Keratinocyte (primary cell): ENCODE measurements at regions not wholly inside any gene's neighbourhood (a gene's known extent, or its start where the extent isn't known, plus 50 kb on each side); places are given as distances from the start of the nearest gene placed in this dataset.

Source experiments
- DNase-seq: peaks from one replicate; pipeline ENCODE4 v3.0.0-alpha.2; 2011; ENCODE audit warnings: low read depth, missing footprints, low spot score
- FAIRE-seq: peaks from 2 replicates; lab custom pipeline; 2011; peaks lifted over from hg19 to GRCh38; lab: Jason Lieb, UNC
- H2AFZ ChIP-seq: 2 replicates; pipeline ENCODE4 v1.6.0; 2012; ENCODE audit warnings: low read length, control low read depth, inconsistent platforms; ENCODE audit not compliant: control insufficient read depth
- H3K27ac ChIP-seq: 2 replicates; pipeline ENCODE4 v1.5.1; 2011; ENCODE audit warnings: low read length; ENCODE audit not compliant: control insufficient read depth, insufficient read depth
- H3K27me3 ChIP-seq: 3 replicates; pipeline ENCODE4 v1.6.0; 2011; ENCODE audit warnings: low read length; ENCODE audit not compliant: control insufficient read depth, insufficient read depth; ENCODE audit errors: extremely low read depth
- H3K36me3 ChIP-seq, 2 experiments: 2 replicates in 1 of 2; 3 replicates in 1 of 2; pipeline ENCODE4 v1.5.1; 2011; ENCODE audit warnings: low read length in 2 of 2, mild to moderate bottlenecking in 1 of 2; ENCODE audit not compliant: control insufficient read depth in 2 of 2, insufficient read depth in 2 of 2; ENCODE audit errors: extremely low read depth in 1 of 2
- H3K4me1 ChIP-seq: 3 replicates; pipeline ENCODE4 v1.5.1; 2011; ENCODE audit warnings: low read length; ENCODE audit not compliant: control insufficient read depth, insufficient read depth; ENCODE audit errors: extremely low read depth
- H3K4me2 ChIP-seq: 3 replicates; pipeline ENCODE4 v1.6.0; 2011; ENCODE audit warnings: low read depth, low read length; ENCODE audit not compliant: control insufficient read depth, insufficient read depth; ENCODE audit errors: extremely low read depth
- H3K4me3 ChIP-seq, 3 experiments: fragments of 200-600 bp in 1 of 3; sonication (generic) in 1 of 3; 2 replicates in 2 of 3; 3 replicates in 1 of 3; pipeline ENCODE4 v1.5.1; 2011 to 2016; ENCODE audit warnings: low read length in 3 of 3, mild to moderate bottlenecking in 3 of 3, control low read depth in 2 of 3, inconsistent platforms in 1 of 3, low read depth in 1 of 3, mixed read lengths in 1 of 3, mixed run types in 1 of 3, moderate library complexity in 1 of 3; ENCODE audit not compliant: control insufficient read depth in 2 of 3, insufficient read depth in 2 of 3; ENCODE audit errors: extremely low read depth in 1 of 3
- H3K79me2 ChIP-seq: 2 replicates; pipeline ENCODE4 v1.6.0; 2012; ENCODE audit warnings: low read length; ENCODE audit not compliant: control insufficient read depth, insufficient read depth
- H3K9ac ChIP-seq: 3 replicates; pipeline ENCODE4 v1.6.0; 2011; ENCODE audit warnings: low read length; ENCODE audit not compliant: control insufficient read depth, insufficient read depth; ENCODE audit errors: extremely low read depth
- H3K9me1 ChIP-seq: 3 replicates; pipeline ENCODE4 v1.6.0; 2011; ENCODE audit warnings: low read length; ENCODE audit not compliant: control insufficient read depth, insufficient read depth; ENCODE audit errors: extremely low read depth
- H3K9me3 ChIP-seq: 2 replicates; pipeline ENCODE4 v1.5.1; 2012; ENCODE audit warnings: low read depth, low read length; ENCODE audit not compliant: control insufficient read depth
- H4K20me1 ChIP-seq: 3 replicates; pipeline ENCODE4 v1.6.0; 2011; ENCODE audit warnings: low read length; ENCODE audit not compliant: control insufficient read depth, insufficient read depth; ENCODE audit errors: extremely low read depth
- CTCF ChIP-seq, 3 experiments: IDR thresholded peaks in 1 of 3; conservative IDR thresholded peaks in 1 of 3; optimal IDR thresholded peaks in 1 of 3; 2 replicates in 2 of 3; 3 replicates in 1 of 3; pipeline versions ENCODE3 to v1.5.1; 2011; ENCODE audit warnings: low read length in 3 of 3, mild to moderate bottlenecking in 3 of 3, moderate library complexity in 2 of 3, control low read depth in 1 of 3, inconsistent platforms in 1 of 3; ENCODE audit not compliant: insufficient read depth in 2 of 3; ENCODE audit errors: extremely low read depth in 1 of 3
- EZH2 ChIP-seq: IDR thresholded peaks from one replicate; pipeline ENCODE4 v1.6.1; 2012; ENCODE audit warnings: inconsistent platforms, mild to moderate bottlenecking, low read length, moderate library complexity
- dilution Hi-C: fragments of 300-500 bp; cut with MboI; formaldehyde crosslinking; loops from one replicate; pipeline ENCODE4 v1.7.0; 2020; ENCODE audit warnings: low sequenced_read_pairs; ENCODE audit not compliant: extremely low pct_ligation_motif_present

DNA sequence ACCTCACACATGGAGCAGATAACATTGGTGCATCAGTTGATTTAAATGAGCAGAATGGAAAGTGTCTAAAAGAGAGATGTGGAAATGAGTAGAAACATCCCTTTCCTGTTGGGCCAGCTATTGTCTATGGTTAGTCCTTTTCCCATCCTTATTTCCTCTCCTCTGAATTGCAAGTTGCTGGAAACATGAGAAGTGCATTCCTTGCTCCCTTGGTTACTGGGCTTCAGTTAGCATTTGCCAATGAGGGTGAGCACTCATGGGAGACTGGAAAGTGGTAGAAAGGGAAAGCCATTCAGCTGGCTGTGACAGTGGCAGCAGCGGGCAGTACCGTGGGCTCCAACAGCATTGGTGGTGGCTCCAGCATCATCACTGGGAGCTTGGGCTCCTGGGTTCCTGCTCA is 96.0 kb upstream of the IGFBP7 start:
- no peak for DNase-seq
- Histone ChIP-seq H3K4me2 (no peak overlapping the region), H3K79me2 (no peaks in the 10 kb centered on the region), H4K20me1 (no peaks in the 10 kb centered on the region), H3K27ac (no peak overlapping the region), H2AFZ (no peak overlapping the region), H3K9me1 (no peaks in the 10 kb centered on the region), H3K9me3 (no peaks in the 10 kb centered on the region), H3K36me3 (no peaks in the 10 kb centered on the region), H3K9ac (no peak overlapping the region), H3K27me3 (no peaks in the 10 kb centered on the region), H3K4me1 (no peaks in the 10 kb centered on the region), H3K4me3 (no peak overlapping the region)
- dilution Hi-C loops: no loop called here
- TF ChIP-seq EZH2 (no peak), CTCF (optimal IDR thresholded peaks at IDR 0.05 in 1 of 3, IDR thresholded peaks at IDR 0.05 in 1 of 3, conservative IDR thresholded peaks at IDR 0.05 in 1 of 3; ENCODE audit: extremely low read depth in 1 of 3, insufficient read depth in 2 of 3, low read length in 3 of 3) (no peak)
- no peak for FAIRE-seq

DNA sequence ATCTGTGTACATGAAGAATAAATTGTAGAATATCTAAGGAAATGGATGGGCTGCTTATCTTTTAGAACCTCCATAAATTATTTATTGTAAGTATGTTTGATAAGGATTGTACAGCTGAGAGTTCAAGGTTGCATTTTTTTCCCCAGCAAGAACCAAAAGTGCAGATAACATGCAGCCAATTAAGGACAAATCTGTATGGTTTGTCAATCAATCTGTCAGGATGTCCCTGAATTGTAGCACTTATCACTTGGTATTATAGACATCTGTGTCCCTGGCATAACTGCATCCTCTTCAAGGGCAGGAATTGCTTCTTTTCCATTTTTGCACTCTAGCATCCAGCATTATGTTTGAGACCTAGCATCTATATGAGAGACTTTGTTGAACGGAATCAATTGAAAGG is 95.4 kb upstream of the IGFBP7 start:
- Histone ChIP-seq H3K9me3 (no peaks in the 10 kb centered on the region), H3K79me2 (no peaks in the 10 kb centered on the region), H4K20me1 (no peaks in the 10 kb centered on the region), H3K27me3 (no peaks in the 10 kb centered on the region), H3K4me2 (no peak overlapping the region), H3K4me1 (no peaks in the 10 kb centered on the region), H3K4me3 (no peak overlapping the region), H3K9me1 (no peaks in the 10 kb centered on the region), H3K27ac (no peak overlapping the region), H3K9ac (no peak overlapping the region), H2AFZ (no peak overlapping the region), H3K36me3 (no peaks in the 10 kb centered on the region)
- no peak for FAIRE-seq
- TF ChIP-seq CTCF (optimal IDR thresholded peaks at IDR 0.05 in 1 of 3, IDR thresholded peaks at IDR 0.05 in 1 of 3, conservative IDR thresholded peaks at IDR 0.05 in 1 of 3; ENCODE audit: extremely low read depth in 1 of 3, insufficient read depth in 2 of 3, low read length in 3 of 3) (no peak), EZH2 (no peak)
- no peak for DNase-seq
- dilution Hi-C loops: no loop called here
